SW480 (cell line): ENCODE measurements at regions not wholly inside any gene's neighbourhood (a gene's known extent, or its start where the extent isn't known, plus 50 kb on each side); places are given as distances from the start of the nearest gene placed in this dataset.
"Not testable (repeated sequence)": the region's sequence is repeated elsewhere in the genome, so short reads cannot be mapped to it uniquely, and the experiment has no call there.

ENCODE experiments used
- DNase-seq: peaks from one replicate; pipeline ENCODE4 v3.0.0-alpha.2; 2016; ENCODE audit warnings: low spot score

- no peak for DNase-seq
These were observed 89.8 kb upstream of the MAP3K7 start for GRCh38 chr6:90676516-90677300.

- not testable (repeated sequence) for DNase-seq
These were observed 88.2 kb upstream of the MAP3K7 start for GRCh38 chr6:90675107-90675506.

GRCh38 chr6:90674077-90674476 is 87.2 kb upstream of the MAP3K7 start:
- DNase-seq, result not testable (repeated sequence)

GRCh38 chr6:90669846-90670245 is 83.0 kb upstream of the MAP3K7 start:
- no peak for DNase-seq

- no peak for DNase-seq
These were observed 82.5 kb upstream of the MAP3K7 start for GRCh38 chr6:90669420-90669819.

- no peak for DNase-seq
These were observed 81.3 kb upstream of the MAP3K7 start for GRCh38 chr6:90668141-90668540.

- peak; percentile 2 for DNase-seq
These were observed 77.0 kb upstream of the MAP3K7 start for GRCh38 chr6:90663873-90664272.

GRCh38 chr6:90663106-90663505 is 76.2 kb upstream of the MAP3K7 start:
- no peak for DNase-seq

- DNase-seq, result no peak
These were observed 74.1 kb upstream of the MAP3K7 start for GRCh38 chr6:90660931-90661330.

- no peak for DNase-seq
These were observed 71.6 kb upstream of the MAP3K7 start for GRCh38 chr6:90658497-90658896.

- DNase-seq, result no peak
These were observed 69.5 kb upstream of the MAP3K7 start for GRCh38 chr6:90656325-90656724.

GRCh38 chr6:90654806-90655205 is 67.9 kb upstream of the MAP3K7 start:
- DNase-seq, result no peak

GRCh38 chr6:90654166-90654565 is 67.3 kb upstream of the MAP3K7 start:
- DNase-seq, result no peak

- DNase-seq, result no peak
These were observed 66.9 kb upstream of the MAP3K7 start for GRCh38 chr6:90653750-90654149.

GRCh38 chr6:90650041-90650940 is 63.4 kb upstream of the MAP3K7 start:
- DNase-seq, result no peak

GRCh38 chr6:90648873-90649272 is 62.0 kb upstream of the MAP3K7 start:
- DNase-seq, result no peak

- no peak for DNase-seq
These were observed 60.1 kb upstream of the MAP3K7 start for GRCh38 chr6:90646940-90647339.

- no peak for DNase-seq
These were observed 58.8 kb upstream of the MAP3K7 start for GRCh38 chr6:90645634-90646033.

GRCh38 chr6:90644492-90644891 is 57.6 kb upstream of the MAP3K7 start:
- DNase-seq, result no peak

GRCh38 chr6:90643381-90643780 is 56.5 kb upstream of the MAP3K7 start:
- no peak for DNase-seq

GRCh38 chr6:90637320-90637719 is 50.4 kb upstream of the MAP3K7 start:
- no peak for DNase-seq
